ENCODE measurements at regions not wholly inside any gene's neighbourhood (a gene's known extent, or its start where the extent isn't known, plus 50 kb on each side); places are given as distances from the start of the nearest gene placed in this dataset.

GRCh38 chr11:95516786-95517185, 272.8 kb downstream of the FAM76B start:
- TF ChIP-seq CTCF (conservative IDR thresholded peaks at IDR 0.05 in 1 of 2, IDR thresholded peaks at IDR 0.05 in 1 of 2; ENCODE audit: extremely low read depth in 1 of 2, insufficient read depth in 1 of 2, low read depth in 1 of 2, low read length in 2 of 2) (no peak), EZH2 (IDR thresholded peaks at IDR 0.05; ENCODE audit: borderline replicate concordance, low read length) (no peak)

Measured in mammary epithelial cell (primary cell).